SU-DHL-6 (cell line): ENCODE measurements at regions not wholly inside any gene's neighbourhood (a gene's known extent, or its start where the extent isn't known, plus 50 kb on each side); places are given as distances from the start of the nearest gene placed in this dataset.

Source experiments
- H2AFZ ChIP-seq: fragments of 200-600 bp; sonication (generic); 2 replicates; pipeline ENCODE4 v1.6.1; 2014; ENCODE audit warnings: low read depth, mild to moderate bottlenecking, moderate library complexity, mixed read lengths, antibody characterized with exemption, low read length; ENCODE audit not compliant: severe bottlenecking
- H3F3A ChIP-seq: fragments of 200-600 bp; shearing (Covaris generic); 2 replicates; pipeline ENCODE4 v1.6.0; 2016; ENCODE audit warnings: antibody characterized with exemption, mild to moderate bottlenecking; ENCODE audit not compliant: insufficient read depth
- H3K27ac ChIP-seq: fragments of 200-600 bp; sonication (generic); 2 replicates; pipeline ENCODE4 v1.5.1; 2016; ENCODE audit warnings: low read depth, mild to moderate bottlenecking, low read length, moderate library complexity, mixed read lengths
- H3K27me3 ChIP-seq: fragments of 200-600 bp; sonication (generic), shearing (Covaris generic); 2 replicates; pipeline ENCODE4 v1.6.0; 2014; ENCODE audit warnings: mild to moderate bottlenecking, low read length
- H3K36me3 ChIP-seq: fragments of 200-600 bp; sonication (generic); 2 replicates; pipeline ENCODE4 v1.6.1; 2014; ENCODE audit warnings: mild to moderate bottlenecking, low read length, mixed read lengths
- H3K4me2 ChIP-seq: fragments of 300-600, 200-600 bp; shearing (Covaris generic), sonication (generic); 2 replicates; pipeline ENCODE4 v1.6.0; 2014; ENCODE audit warnings: low read length, low read depth, mild to moderate bottlenecking; ENCODE audit not compliant: poor library complexity, severe bottlenecking
- H3K4me3 ChIP-seq: fragments of 200-600 bp; sonication (generic); 2 replicates; pipeline ENCODE4 v1.5.1; 2014; ENCODE audit warnings: antibody characterized with exemption, low read length, mild to moderate bottlenecking, mixed read lengths; ENCODE audit not compliant: insufficient read depth, poor library complexity, severe bottlenecking
- H3K79me2 ChIP-seq: fragments of 200-600 bp; sonication (generic); 2 replicates; pipeline ENCODE4 v1.6.1; 2014; ENCODE audit warnings: mild to moderate bottlenecking, low read length, moderate library complexity; ENCODE audit not compliant: insufficient read depth
- H3K9ac ChIP-seq: fragments of 200-600 bp; sonication (generic); 2 replicates; pipeline ENCODE4 v1.7.0; 2014; ENCODE audit warnings: mild to moderate bottlenecking, low read length
- H3K9me2 ChIP-seq: fragments of 200-600 bp; sonication (generic); replicated peaks from 2 replicates; pipeline ENCODE4 v1.6.1; 2014; ENCODE audit warnings: low read length; ENCODE audit not compliant: insufficient read depth
- H3K9me3 ChIP-seq: fragments of 200-600 bp; sonication (generic); 2 replicates; pipeline ENCODE4 v1.6.1; 2014; ENCODE audit warnings: low read length, mixed read lengths; ENCODE audit not compliant: insufficient read depth
- H4K20me1 ChIP-seq: fragments of 200-600 bp; sonication (generic); 2 replicates; pipeline ENCODE4 v1.6.1; 2014; ENCODE audit warnings: low read depth, mild to moderate bottlenecking, antibody characterized with exemption, low read length, moderate library complexity, mixed read lengths
- EZH2phosphoT487 ChIP-seq: fragments of 200-600 bp; sonication (generic), shearing (Covaris generic); conservative IDR thresholded peaks from 2 replicates; pipeline ENCODE4 v1.6.1; 2018; ENCODE audit warnings: mild to moderate bottlenecking, antibody characterized with exemption, low read length, moderate library complexity, mixed read lengths
- TF ChIP-seq, protein P1 (sequence below): fragments of 200-600 bp; sonication (generic); IDR thresholded peaks from one replicate; pipeline ENCODE4 v1.5.1; 2017; ENCODE audit warnings: antibody characterized with exemption, mild to moderate bottlenecking, low read length, moderate library complexity; ENCODE audit not compliant: insufficient read depth, poor library complexity, severe bottlenecking

DNA sequence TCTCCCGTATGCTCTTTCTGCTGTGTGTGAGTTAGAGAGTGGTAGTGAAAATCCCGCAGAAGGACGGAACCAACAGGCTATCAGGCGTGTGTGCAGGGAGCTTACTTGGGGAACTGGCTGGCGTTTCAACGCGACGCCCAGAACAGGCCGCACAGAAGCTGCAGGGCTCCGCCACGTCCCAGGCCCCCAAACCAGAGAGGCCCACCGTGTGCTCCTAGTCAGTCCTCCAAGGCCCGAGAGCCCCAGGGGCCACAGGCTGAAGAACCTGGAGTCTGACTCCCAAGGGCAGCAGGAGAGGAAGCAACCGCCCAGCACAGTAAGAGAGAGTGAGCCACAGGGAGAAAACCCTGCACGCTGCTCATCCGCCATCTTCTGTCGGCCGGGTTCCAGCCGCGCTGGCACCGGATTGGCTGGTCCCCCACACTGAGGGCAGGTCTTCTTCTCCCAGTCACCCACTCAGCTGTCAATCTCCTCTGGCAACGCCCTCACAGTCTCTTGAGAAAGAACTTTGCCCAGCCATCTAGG lies 730.6 kb upstream of the VSTM2A start:
- no peaks in the 10 kb centered on the region for H3K9me3 ChIP-seq
- H3K36me3 ChIP-seq = no peaks in the 10 kb centered on the region
- H3K27me3 ChIP-seq = no peaks in the 10 kb centered on the region
- H3K79me2 ChIP-seq = no peaks in the 10 kb centered on the region
- no peak overlapping the region for H2AFZ ChIP-seq
- 0 out of 2 replicates have a peak, but pooled peaks cover 5% of the 10 kb centered on the region for H3K9me2 ChIP-seq
- no peak overlapping the region for H3K9ac ChIP-seq
- H3K4me3 ChIP-seq = no peak overlapping the region
- H3K4me2 ChIP-seq = no peak overlapping the region
- H4K20me1 ChIP-seq = no peaks in the 10 kb centered on the region
- no peaks in the 10 kb centered on the region for H3F3A ChIP-seq
- H3K27ac ChIP-seq = no peak overlapping the region
- TF ChIP-seq EZH2phosphoT487 = no peak
- TF ChIP-seq, protein P1, sequence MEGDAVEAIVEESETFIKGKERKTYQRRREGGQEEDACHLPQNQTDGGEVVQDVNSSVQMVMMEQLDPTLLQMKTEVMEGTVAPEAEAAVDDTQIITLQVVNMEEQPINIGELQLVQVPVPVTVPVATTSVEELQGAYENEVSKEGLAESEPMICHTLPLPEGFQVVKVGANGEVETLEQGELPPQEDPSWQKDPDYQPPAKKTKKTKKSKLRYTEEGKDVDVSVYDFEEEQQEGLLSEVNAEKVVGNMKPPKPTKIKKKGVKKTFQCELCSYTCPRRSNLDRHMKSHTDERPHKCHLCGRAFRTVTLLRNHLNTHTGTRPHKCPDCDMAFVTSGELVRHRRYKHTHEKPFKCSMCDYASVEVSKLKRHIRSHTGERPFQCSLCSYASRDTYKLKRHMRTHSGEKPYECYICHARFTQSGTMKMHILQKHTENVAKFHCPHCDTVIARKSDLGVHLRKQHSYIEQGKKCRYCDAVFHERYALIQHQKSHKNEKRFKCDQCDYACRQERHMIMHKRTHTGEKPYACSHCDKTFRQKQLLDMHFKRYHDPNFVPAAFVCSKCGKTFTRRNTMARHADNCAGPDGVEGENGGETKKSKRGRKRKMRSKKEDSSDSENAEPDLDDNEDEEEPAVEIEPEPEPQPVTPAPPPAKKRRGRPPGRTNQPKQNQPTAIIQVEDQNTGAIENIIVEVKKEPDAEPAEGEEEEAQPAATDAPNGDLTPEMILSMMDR = no peak

DNA sequence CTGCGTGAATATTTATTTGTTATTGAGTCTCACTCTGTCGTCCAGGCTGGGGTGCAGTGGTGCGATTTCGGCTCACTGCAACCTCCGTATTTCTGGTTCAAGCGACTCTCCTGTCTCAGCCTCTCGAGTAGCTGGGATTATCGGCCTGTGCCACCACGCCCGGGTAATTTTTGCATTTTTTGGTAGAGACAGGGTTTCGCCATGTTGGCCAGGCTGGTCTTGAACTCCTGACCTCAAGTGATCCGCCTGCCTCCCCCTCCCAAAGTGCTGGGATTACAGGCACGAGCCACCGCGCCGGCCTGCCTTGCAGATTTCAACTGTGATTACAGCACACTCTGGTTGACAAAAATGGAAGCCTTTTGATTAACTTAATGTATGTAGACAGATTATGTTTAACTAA lies 730.0 kb upstream of the VSTM2A start:
- Histone ChIP-seq H3K4me2 (no peak overlapping the region), H3F3A (no peaks in the 10 kb centered on the region), H2AFZ (no peak overlapping the region), H3K27me3 (no peaks in the 10 kb centered on the region), H3K79me2 (no peaks in the 10 kb centered on the region), H3K9ac (no peak overlapping the region), H3K27ac (no peak overlapping the region), H3K36me3 (no peaks in the 10 kb centered on the region), H3K4me3 (no peak overlapping the region), H4K20me1 (no peaks in the 10 kb centered on the region), H3K9me3 (no peaks in the 10 kb centered on the region), H3K9me2 (0 out of 2 replicates have a peak, but pooled peaks cover 5% of the 10 kb centered on the region)
- TF ChIP-seq, protein P1 = no peak
- TF ChIP-seq EZH2phosphoT487 = no peak

DNA sequence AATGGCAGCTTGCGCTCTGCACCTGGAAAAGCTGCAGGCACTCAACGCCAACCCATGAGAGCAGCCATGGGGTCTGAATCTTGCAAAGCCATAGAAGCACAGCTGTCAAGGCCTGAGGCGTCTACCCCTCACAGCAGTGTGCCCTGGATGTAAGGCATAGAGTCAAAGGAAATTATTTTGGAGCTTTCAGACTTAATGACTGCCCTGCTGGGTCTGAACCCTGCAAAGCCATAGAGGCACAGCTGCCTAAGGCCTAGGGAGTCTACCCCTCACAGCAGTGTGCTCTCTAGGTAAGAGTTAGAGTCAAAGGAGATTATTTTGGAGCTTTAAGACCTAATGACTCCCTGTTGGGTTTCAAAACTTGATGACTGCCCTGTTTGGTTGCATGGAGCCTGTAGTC lies 706.9 kb upstream of the VSTM2A start:
- H3K9ac ChIP-seq = no peak overlapping the region
- H4K20me1 ChIP-seq = no peaks in the 10 kb centered on the region
- no peak overlapping the region for H3K4me2 ChIP-seq
- H2AFZ ChIP-seq = no peak overlapping the region
- H3F3A ChIP-seq = no peaks in the 10 kb centered on the region
- H3K9me3 ChIP-seq = no peaks in the 10 kb centered on the region
- TF ChIP-seq EZH2phosphoT487 = no peak
- TF ChIP-seq, protein P1 = no peak
- no peaks in the 10 kb centered on the region for H3K27me3 ChIP-seq
- H3K79me2 ChIP-seq = no peaks in the 10 kb centered on the region
- no peak overlapping the region for H3K27ac ChIP-seq
- H3K9me2 ChIP-seq = no peaks in the 10 kb centered on the region
- no peaks in the 10 kb centered on the region for H3K36me3 ChIP-seq
- no peak overlapping the region for H3K4me3 ChIP-seq
